Kidney (tissue), 13 donors: ENCODE measurements at regions not wholly inside any gene's neighbourhood (a gene's known extent, or its start where the extent isn't known, plus 50 kb on each side); places are given as distances from the start of the nearest gene placed in this dataset.
A peak's percentile ranks its signal among the peaks of the same experiment; 100 is the strongest.

ENCODE experiments used
- DNase-seq, 5 donors: peaks; one replicate each; pipeline ENCODE4 v3.0.0-alpha.2; 2013 to 2020
- FAIRE-seq: peaks from 2 replicates; lab custom pipeline; 2012; peaks lifted over from hg19 to GRCh38; lab: Jason Lieb, UNC
- H3K27ac ChIP-seq, 2 donors: one replicate each; pipeline ENCODE4 v1.7.0; 2013; ENCODE audit warnings: low read depth in 2 of 2, low read length in 2 of 2, inconsistent platforms in 1 of 2
- H3K27me3 ChIP-seq: one replicate; pipeline ENCODE4 v1.7.1; 2013; ENCODE audit warnings: low read length, inconsistent platforms; ENCODE audit not compliant: control insufficient read depth, insufficient read depth
- H3K36me3 ChIP-seq, 3 donors: one replicate each; pipeline versions ENCODE4 v1.7.0 to v1.7.1; 2013; ENCODE audit warnings: low read length in 3 of 3, control low read depth in 1 of 3, inconsistent platforms in 1 of 3; ENCODE audit not compliant: insufficient read depth in 3 of 3, control insufficient read depth in 2 of 3
- H3K4me1 ChIP-seq, 3 donors: one replicate each; pipeline versions ENCODE4 v1.7.0 to v1.7.1; 2013; ENCODE audit warnings: low read length in 3 of 3, inconsistent platforms in 1 of 3, low read depth in 1 of 3; ENCODE audit not compliant: control insufficient read depth in 2 of 3, insufficient read depth in 2 of 3
- H3K4me3 ChIP-seq, 3 donors: one replicate each; pipeline versions ENCODE4 v1.7.0 to v1.8.1; 2013; ENCODE audit warnings: low read length in 3 of 3, control low read depth in 1 of 3, inconsistent platforms in 1 of 3
- H3K9ac ChIP-seq, 3 donors: one replicate each; pipeline versions ENCODE4 v1.7.0 to v1.7.1; 2013; ENCODE audit warnings: low read length in 3 of 3, control low read depth in 1 of 3, inconsistent platforms in 1 of 3
- H3K9me3 ChIP-seq, 3 donors: one replicate each; pipeline versions ENCODE4 v1.7.0 to v1.7.1; 2013; ENCODE audit warnings: low read length in 3 of 3, control low read depth in 1 of 3, inconsistent platforms in 1 of 3; ENCODE audit not compliant: control insufficient read depth in 2 of 3, insufficient read depth in 1 of 3
- intact Hi-C: fragments of 100-400 bp; cut with DNase I; formaldehyde crosslinking; loops from one replicate; pipeline ENCODE4 v1.11.1; 2022
- TF ChIP-seq, protein P1 (sequence below): IDR thresholded peaks from 3 replicates; pipeline ENCODE4 v1.5.1; 2012; ENCODE audit warnings: mild to moderate bottlenecking, moderate library complexity, borderline replicate concordance; ENCODE audit not compliant: insufficient read depth; ENCODE audit errors: extremely low read depth
- donor health status: control.
- donor health status: control.
- donor health status: control.
- donor health status: control.
- donor health status: control.
- donor health status: DM: yes; HTN: yes; CAD: no.
- donor health status: Normal renal cell carcinoma (clear cell type).

DNA sequence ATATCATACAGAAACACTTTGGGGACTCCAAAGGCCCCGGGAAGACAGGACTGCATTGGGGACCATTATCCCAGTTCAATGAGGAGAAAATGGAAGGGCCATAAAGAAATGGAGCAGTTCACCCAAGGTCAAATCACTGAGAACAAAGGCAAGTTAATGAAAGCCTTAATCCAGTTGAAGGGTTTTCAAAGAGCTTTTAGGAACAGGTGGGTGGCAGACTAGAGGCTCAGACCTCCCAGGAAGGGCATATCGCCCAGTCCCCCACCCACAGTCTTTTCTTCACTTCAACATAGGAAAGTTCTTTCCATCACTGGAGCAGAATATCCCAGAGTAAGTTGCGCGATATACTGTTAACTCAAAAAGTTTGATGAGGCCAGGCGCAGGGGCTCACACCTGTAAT is 136.1 kb upstream of the CCND2 start:
- Histone ChIP-seq H3K36me3 (no peaks in the 10 kb centered on the region), H3K4me1 (no peaks in the 10 kb centered on the region), H3K27ac (no peak overlapping the region), H3K27me3 (no peaks in the 10 kb centered on the region), H3K9me3 (no peaks in the 10 kb centered on the region), H3K9ac (no peak overlapping the region), H3K4me3 (no peak overlapping the region)
- intact Hi-C loops = no loop called here
- no peak for DNase-seq
- TF ChIP-seq, protein P1, sequence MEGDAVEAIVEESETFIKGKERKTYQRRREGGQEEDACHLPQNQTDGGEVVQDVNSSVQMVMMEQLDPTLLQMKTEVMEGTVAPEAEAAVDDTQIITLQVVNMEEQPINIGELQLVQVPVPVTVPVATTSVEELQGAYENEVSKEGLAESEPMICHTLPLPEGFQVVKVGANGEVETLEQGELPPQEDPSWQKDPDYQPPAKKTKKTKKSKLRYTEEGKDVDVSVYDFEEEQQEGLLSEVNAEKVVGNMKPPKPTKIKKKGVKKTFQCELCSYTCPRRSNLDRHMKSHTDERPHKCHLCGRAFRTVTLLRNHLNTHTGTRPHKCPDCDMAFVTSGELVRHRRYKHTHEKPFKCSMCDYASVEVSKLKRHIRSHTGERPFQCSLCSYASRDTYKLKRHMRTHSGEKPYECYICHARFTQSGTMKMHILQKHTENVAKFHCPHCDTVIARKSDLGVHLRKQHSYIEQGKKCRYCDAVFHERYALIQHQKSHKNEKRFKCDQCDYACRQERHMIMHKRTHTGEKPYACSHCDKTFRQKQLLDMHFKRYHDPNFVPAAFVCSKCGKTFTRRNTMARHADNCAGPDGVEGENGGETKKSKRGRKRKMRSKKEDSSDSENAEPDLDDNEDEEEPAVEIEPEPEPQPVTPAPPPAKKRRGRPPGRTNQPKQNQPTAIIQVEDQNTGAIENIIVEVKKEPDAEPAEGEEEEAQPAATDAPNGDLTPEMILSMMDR = no peak
- no peak for FAIRE-seq

DNA sequence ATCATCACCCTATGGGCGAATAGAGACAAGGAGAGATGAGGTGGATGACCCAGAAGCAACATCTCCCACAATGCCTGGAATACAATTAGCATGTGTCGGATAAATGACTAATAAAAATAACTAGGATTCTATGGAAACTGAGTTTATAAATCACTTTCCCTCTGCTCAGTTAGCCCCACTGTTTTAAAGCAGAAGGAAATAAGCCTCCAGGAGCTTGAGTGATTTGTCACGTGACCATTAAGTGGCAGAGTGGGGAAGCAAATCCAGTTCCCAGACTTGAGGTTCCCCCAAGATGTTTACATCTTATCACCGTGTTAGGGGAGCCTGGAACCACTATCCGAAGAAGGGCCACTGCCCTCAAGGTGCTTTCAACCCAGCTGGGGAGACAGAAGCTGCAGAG is 136.5 kb upstream of the CCND2 start:
- no peaks in the 10 kb centered on the region for H3K4me1 ChIP-seq
- no peak for FAIRE-seq
- intact Hi-C loops = no loop called here

DNA sequence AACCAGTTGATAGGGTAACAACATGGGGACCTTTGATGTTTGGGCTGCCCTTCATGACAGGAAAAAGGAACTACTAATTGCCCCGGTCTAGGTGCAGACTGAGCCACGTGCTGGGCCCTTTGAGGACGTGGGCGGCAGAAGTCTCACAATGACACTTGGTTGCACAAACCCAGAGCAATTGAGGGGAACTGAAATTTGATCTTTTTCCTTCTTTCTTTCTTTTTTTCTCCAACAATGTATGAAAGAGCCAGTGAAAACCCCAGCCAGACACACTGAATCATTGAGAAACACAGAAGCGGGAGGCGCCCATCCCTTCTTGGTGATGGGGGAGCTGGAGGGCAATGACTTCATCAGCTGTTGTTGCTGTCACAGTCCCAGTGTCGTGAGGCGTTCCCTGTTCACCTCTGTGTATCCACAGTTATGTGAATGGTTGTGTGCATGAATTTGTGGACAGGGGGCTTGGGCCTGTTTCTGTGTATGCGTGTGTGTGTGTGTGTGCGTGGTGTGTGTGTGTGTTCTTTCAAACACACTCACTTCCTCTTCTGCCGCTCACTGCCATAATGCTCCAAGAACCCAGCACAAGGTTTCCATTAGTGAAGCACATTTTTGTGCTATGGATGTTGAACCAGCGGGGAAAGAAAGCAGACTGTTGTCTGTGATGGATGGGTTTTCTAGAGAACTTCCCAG is 137.5 kb upstream of the CCND2 start:
- no peak for FAIRE-seq
- no peak overlapping the region for H3K27ac ChIP-seq
- H3K4me3 ChIP-seq = no peak overlapping the region
- no peaks in the 10 kb centered on the region for H3K27me3 ChIP-seq
- H3K4me1 ChIP-seq = no peaks in the 10 kb centered on the region
- H3K36me3 ChIP-seq = no peaks in the 10 kb centered on the region
- no peaks in the 10 kb centered on the region for H3K9me3 ChIP-seq
- TF ChIP-seq, protein P1 = no peak
- no peak overlapping the region for H3K9ac ChIP-seq
- intact Hi-C loops = no loop called here
- peak in 4 of 5 donors; percentile 63 to 88 (median 74) for DNase-seq

More for the DNA sequence above, 136.5 kb upstream of the CCND2 start:
- Histone ChIP-seq H3K4me3 (no peak overlapping the region), H3K9ac (no peak overlapping the region), H3K9me3 (no peaks in the 10 kb centered on the region), H3K27me3 (no peaks in the 10 kb centered on the region), H3K27ac (no peak overlapping the region), H3K36me3 (no peaks in the 10 kb centered on the region)
- TF ChIP-seq, protein P1 = no peak
- no peak for DNase-seq
